LNCAP (cell line): ENCODE measurements at regions not wholly inside any gene's neighbourhood (a gene's known extent, or its start where the extent isn't known, plus 50 kb on each side); places are given as distances from the start of the nearest gene placed in this dataset.

ENCODE experiments used
- TF ChIP-seq, protein P1 (sequence below): fragments of 450-650 bp; IDR thresholded peaks from 2 replicates; pipeline ENCODE4 v1.5.1; 2017; ENCODE audit warnings: mild to moderate bottlenecking

DNA sequence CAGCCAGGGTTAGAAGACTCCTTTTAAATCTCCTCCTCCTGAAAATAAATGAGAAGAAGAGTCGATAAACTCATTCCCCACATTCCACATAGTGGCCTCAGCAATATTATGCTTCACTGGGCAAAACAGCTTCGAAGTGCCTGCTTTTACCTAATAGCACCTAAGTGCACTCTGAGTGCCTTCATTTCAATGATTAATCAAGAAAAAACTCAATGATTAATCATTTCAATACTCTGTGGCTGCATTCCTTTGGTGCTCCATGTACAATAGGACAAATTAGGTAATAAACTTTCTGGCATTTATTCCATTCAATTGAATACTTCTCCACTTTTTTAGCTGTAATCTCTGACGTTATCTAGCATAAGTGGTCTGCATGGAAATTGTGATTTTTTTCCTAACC is 174.6 kb downstream of the CCDC71L start:
- TF ChIP-seq, protein P1, sequence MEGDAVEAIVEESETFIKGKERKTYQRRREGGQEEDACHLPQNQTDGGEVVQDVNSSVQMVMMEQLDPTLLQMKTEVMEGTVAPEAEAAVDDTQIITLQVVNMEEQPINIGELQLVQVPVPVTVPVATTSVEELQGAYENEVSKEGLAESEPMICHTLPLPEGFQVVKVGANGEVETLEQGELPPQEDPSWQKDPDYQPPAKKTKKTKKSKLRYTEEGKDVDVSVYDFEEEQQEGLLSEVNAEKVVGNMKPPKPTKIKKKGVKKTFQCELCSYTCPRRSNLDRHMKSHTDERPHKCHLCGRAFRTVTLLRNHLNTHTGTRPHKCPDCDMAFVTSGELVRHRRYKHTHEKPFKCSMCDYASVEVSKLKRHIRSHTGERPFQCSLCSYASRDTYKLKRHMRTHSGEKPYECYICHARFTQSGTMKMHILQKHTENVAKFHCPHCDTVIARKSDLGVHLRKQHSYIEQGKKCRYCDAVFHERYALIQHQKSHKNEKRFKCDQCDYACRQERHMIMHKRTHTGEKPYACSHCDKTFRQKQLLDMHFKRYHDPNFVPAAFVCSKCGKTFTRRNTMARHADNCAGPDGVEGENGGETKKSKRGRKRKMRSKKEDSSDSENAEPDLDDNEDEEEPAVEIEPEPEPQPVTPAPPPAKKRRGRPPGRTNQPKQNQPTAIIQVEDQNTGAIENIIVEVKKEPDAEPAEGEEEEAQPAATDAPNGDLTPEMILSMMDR, result no peak

DNA sequence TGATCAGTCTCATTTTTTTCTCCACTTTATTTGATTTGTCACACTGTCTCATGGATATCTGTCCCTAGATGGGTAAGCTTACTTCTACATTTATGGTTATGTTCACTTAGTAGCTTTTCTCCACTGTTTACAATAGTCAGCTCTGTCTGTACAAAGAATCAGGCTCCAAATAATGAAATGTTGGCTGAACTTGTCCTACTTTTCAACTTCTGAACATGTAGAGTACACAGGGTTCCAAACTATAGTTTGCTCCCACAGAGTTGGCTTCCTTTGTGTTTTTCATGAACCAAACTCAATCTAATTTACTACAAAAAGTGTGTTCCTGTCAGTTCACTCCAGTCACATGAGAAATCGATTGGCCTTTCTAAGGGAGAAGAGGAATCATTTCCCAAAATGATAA is 175.0 kb downstream of the CCDC71L start:
- TF ChIP-seq, protein P1, result no peak

DNA sequence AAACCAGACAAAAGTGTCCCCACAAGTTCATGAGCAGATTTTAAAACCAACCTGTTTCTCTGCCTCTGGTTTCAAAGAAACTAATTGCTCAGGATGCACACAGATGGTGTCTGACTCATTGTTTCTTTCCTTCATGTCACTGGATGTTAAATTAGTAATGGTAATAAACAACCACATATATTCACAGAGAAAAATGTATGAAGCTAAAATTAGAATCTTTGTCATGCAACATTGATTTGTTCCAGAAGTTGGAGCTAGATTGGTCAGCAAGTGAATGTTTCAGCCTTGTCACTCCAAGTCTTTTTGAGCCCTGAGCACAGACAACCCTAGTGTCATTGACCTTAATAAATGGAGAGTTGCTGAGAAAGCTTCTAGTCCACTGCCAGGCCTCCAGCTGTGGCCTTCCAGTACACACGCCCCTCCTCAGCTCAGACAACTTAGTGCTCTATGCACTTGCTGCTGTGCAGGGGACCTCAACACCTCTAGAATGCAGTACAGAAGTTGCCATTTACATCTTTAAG is 175.9 kb downstream of the CCDC71L start:
- TF ChIP-seq, protein P1, result no peak

DNA sequence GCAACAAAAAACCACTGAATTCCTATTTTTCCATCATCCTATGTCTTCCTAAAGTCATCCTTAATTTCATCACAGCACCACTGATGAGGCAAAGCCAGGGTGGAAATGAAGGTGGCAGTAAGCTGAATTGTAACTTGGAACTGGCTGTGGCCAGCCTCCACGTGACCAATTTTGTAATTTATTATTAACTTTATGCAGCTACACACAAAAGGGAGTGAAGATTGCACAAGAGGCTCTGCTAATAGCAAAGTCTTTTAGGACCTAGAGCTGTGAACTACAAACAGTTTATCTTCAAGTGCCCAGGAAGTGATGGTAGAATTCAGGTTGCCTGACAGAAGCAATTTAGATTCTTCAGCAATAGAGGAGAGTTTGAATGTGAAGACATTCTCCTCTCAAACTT is 176.4 kb downstream of the CCDC71L start:
- TF ChIP-seq, protein P1, result no peak

DNA sequence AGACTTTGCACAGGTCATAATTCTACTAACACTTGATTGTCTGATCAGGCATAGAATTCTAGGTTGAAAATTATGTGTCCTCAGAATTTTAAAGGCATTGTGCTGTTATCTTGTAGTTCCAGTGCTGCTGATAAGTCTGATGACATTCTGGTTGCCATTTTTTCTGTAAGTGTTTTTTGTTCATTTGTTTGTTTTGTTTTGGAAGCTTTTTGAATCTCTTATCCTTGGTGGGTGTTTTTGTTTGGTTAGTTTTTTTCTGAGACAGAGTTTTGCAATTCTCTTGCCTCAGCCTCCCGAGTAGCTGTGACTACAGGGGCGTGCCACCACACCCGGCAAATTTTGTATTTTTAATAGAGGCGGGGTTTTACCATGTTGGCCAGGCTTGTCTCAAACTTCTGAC is 178.9 kb downstream of the CCDC71L start:
- TF ChIP-seq, protein P1, result no peak

DNA sequence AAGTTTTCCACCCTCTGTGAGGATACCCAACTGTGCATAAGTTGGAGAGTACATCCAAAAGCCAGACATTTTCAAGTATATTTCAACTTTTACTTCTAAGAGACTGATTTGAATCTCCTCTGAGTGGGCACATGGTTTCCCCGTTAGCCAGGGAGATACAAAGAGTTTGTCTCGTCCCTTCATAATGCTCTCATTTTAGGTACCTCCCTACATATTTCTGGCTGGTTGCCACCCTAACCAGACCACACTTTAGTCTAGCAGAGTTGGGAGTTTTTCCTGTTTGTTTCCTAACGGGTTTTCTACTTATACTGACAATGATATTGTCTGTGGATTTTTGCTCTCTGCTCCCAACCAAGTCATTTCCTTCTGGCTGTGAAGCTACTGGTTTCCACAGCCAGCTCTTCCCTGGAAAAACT is 180.3 kb downstream of the CCDC71L start:
- TF ChIP-seq, protein P1, result no peak

DNA sequence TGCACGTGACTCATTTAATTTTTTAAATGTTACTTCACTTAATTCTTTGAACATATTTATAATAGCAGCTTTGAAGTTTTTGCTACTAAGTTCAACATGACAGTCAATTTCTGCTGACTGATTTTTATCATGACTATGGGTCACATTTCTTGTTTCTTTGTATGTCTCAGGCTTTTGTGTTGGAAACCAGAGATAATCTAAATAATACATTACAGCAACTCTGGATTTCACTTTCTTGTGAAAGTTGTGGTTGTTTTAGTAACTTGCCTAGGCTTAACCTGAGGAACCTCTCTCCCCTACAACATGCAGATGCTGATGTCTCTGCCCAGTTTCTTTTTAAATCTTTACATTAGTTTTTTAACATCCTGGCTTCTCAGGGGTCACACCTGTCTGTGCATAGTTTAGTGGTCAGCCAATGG is 180.8 kb downstream of the CCDC71L start:
- TF ChIP-seq, protein P1, result no peak

DNA sequence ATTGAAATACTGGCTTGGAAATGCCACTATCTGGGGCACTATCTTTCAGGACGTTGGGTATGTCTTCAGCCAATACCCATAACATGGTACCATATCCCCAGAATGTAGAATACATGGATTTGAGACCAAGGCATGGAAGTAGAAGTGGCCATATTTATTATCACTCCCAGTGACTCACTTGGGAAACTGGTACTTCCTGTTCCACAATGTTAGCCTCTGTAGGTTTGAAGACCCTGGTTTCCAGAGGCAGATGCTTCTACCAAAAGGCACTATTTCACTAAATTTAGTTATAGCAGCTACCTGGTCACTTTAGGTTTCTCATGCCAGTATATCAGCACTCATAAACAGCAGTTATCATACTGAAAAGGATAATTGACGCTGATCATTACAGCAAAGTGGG is 184.2 kb downstream of the CCDC71L start:
- TF ChIP-seq, protein P1, result no peak
